Endodermal cell (in vitro differentiated cells): ENCODE measurements at regions not wholly inside any gene's neighbourhood (a gene's known extent, or its start where the extent isn't known, plus 50 kb on each side); places are given as distances from the start of the nearest gene placed in this dataset.

Experiments used
- DNase-seq: peaks from one replicate; pipeline ENCODE4 v3.0.0-alpha.2; 2017
- H3K27ac ChIP-seq: 2 replicates; pipeline ENCODE4 v1.5.1; 2013; ENCODE audit warnings: mild to moderate bottlenecking, low read depth, low read length, moderate library complexity
- H3K27me3 ChIP-seq: 2 replicates; pipeline ENCODE4 v1.6.1; 2013; ENCODE audit warnings: mild to moderate bottlenecking, low read length, moderate library complexity; ENCODE audit not compliant: insufficient read depth, control insufficient read depth, poor library complexity, severe bottlenecking
- H3K36me3 ChIP-seq: 2 replicates; pipeline ENCODE4 v1.7.0; 2013; ENCODE audit warnings: mild to moderate bottlenecking, low read length, moderate library complexity; ENCODE audit not compliant: control insufficient read depth, insufficient read depth
- H3K4me1 ChIP-seq: one replicate; pipeline ENCODE4 v1.7.0; 2013; ENCODE audit warnings: low read length; ENCODE audit not compliant: control insufficient read depth, insufficient read depth
- H3K4me3 ChIP-seq: 2 replicates; pipeline ENCODE4 v1.5.1; 2013; ENCODE audit warnings: mild to moderate bottlenecking, low read length, moderate library complexity
- H3K9ac ChIP-seq: 2 replicates; pipeline ENCODE4 v1.6.1; 2013; ENCODE audit warnings: mild to moderate bottlenecking, low read length, moderate library complexity; ENCODE audit not compliant: poor library complexity, severe bottlenecking; ENCODE audit errors: extremely low read depth
- H3K9me3 ChIP-seq: 2 replicates; pipeline ENCODE4 v1.6.1; 2013; ENCODE audit warnings: mild to moderate bottlenecking, low read length, moderate library complexity; ENCODE audit not compliant: control insufficient read depth
- H3K27ac Mint-ChIP-seq: 2 replicates; pipeline ENCODE4 v1.8.0; 2020; ENCODE audit warnings: mixed read lengths
- H3K27me3 Mint-ChIP-seq: 2 replicates; pipeline ENCODE4 v1.8.0; 2021; ENCODE audit warnings: mild to moderate bottlenecking, mixed read lengths; ENCODE audit not compliant: insufficient read depth
- H3K36me3 Mint-ChIP-seq: 2 replicates; pipeline ENCODE4 v1.8.0; 2020; ENCODE audit warnings: low read depth, mixed read lengths
- H3K4me1 Mint-ChIP-seq: 2 replicates; pipeline ENCODE4 v1.8.0; 2020; ENCODE audit warnings: mixed read lengths
- H3K4me3 Mint-ChIP-seq: 2 replicates; pipeline ENCODE4 v1.8.0; 2020; ENCODE audit warnings: mild to moderate bottlenecking, moderate library complexity, mixed read lengths
- H3K9me3 Mint-ChIP-seq: 2 replicates; pipeline ENCODE4 v1.8.0; 2020; ENCODE audit warnings: mild to moderate bottlenecking, mixed read lengths
- WGBS, 2 experiments: methylation state at CpG; one replicate each; pipeline versions ENCODE4 v1.1.5 to v1.1.7; 2013; ENCODE audit warnings: missing lambda C conversion rate in 2 of 2, mixed read lengths in 1 of 2; ENCODE audit not compliant: insufficient coverage in 1 of 2, insufficient read length in 1 of 2; 5-methylcytosine and 5-hydroxymethylcytosine counted together
- TF ChIP-seq, protein P1 (sequence below): fragments of 200-600 bp; sonication (generic); conservative IDR thresholded peaks from 2 replicates; pipeline ENCODE4 v1.5.0; 2021; ENCODE audit warnings: antibody characterized with exemption, mild to moderate bottlenecking

GRCh38 chr7:46742601-46743000, 821.5 kb upstream of the IGFBP3 start:
- TF ChIP-seq, protein P1, sequence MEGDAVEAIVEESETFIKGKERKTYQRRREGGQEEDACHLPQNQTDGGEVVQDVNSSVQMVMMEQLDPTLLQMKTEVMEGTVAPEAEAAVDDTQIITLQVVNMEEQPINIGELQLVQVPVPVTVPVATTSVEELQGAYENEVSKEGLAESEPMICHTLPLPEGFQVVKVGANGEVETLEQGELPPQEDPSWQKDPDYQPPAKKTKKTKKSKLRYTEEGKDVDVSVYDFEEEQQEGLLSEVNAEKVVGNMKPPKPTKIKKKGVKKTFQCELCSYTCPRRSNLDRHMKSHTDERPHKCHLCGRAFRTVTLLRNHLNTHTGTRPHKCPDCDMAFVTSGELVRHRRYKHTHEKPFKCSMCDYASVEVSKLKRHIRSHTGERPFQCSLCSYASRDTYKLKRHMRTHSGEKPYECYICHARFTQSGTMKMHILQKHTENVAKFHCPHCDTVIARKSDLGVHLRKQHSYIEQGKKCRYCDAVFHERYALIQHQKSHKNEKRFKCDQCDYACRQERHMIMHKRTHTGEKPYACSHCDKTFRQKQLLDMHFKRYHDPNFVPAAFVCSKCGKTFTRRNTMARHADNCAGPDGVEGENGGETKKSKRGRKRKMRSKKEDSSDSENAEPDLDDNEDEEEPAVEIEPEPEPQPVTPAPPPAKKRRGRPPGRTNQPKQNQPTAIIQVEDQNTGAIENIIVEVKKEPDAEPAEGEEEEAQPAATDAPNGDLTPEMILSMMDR = no peak
- WGBS, 2 experiments = 89 to 96% methylated on average over 6 of the region's 6 CpGs

GRCh38 chr7:46741938-46742540, 821.0 kb upstream of the IGFBP3 start:
- Mint-ChIP-seq H3K9me3 (no peaks in the 10 kb centered on the region), H3K4me3 (no peak overlapping the region), H3K4me1 (no peaks in the 10 kb centered on the region), H3K27me3 (no peaks in the 10 kb centered on the region), H3K27ac (no peak overlapping the region), H3K36me3 (no peaks in the 10 kb centered on the region)
- no peaks in the 10 kb centered on the region for H3K4me1 ChIP-seq
- H3K9ac ChIP-seq = no peak overlapping the region
- H3K36me3 ChIP-seq = no peaks in the 10 kb centered on the region
- H3K4me3 ChIP-seq = no peak overlapping the region
- WGBS, 2 experiments = 97 to 100% methylated on average over 2 to 4 of the region's 4 CpGs
- DNase-seq = no peak
- no peaks in the 10 kb centered on the region for H3K27me3 ChIP-seq
- H3K27ac ChIP-seq = no peak overlapping the region
- TF ChIP-seq, protein P1 = no peak
- H3K9me3 ChIP-seq = no peaks in the 10 kb centered on the region

More at GRCh38 chr7:46742601-46743000, 821.5 kb upstream of the IGFBP3 start:
- Mint-ChIP-seq H3K27me3 (no peaks in the 10 kb centered on the region), H3K4me3 (no peak overlapping the region), H3K4me1 (no peaks in the 10 kb centered on the region), H3K27ac (no peak overlapping the region), H3K36me3 (no peaks in the 10 kb centered on the region), H3K9me3 (no peaks in the 10 kb centered on the region)
- H3K9me3 ChIP-seq = no peaks in the 10 kb centered on the region
- H3K9ac ChIP-seq = no peak overlapping the region
- DNase-seq = no peak
- no peaks in the 10 kb centered on the region for H3K36me3 ChIP-seq
- H3K27ac ChIP-seq = no peak overlapping the region
- H3K4me1 ChIP-seq = no peaks in the 10 kb centered on the region
- no peak overlapping the region for H3K4me3 ChIP-seq
- no peaks in the 10 kb centered on the region for H3K27me3 ChIP-seq

DNA sequence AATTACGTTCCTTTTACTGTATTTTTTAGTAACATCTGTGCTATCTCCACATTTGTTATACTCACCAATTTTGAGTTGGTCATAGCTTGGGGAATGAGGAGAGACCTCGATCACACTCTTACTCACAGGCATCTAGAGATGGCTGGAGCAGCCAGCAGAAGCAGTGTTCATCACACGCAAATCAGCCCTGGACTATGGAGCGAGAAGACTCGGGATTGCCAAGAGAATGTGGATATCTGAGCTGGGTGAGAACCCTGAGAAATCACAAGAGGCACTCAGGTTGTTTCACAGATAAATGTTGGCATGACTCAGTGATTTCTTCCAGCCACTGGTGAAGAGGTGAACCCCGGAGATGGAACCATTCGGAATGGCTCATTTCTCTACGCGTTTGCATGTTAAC, 820.1 kb upstream of the IGFBP3 start:
- Mint-ChIP-seq H3K4me1 (no peaks in the 10 kb centered on the region), H3K27ac (no peak overlapping the region), H3K4me3 (no peak overlapping the region), H3K27me3 (no peaks in the 10 kb centered on the region), H3K36me3 (no peaks in the 10 kb centered on the region), H3K9me3 (no peaks in the 10 kb centered on the region)
- 94 to 98% methylated on average over 8 to 9 of the region's 9 CpGs for WGBS, 2 experiments
- H3K9me3 ChIP-seq = no peaks in the 10 kb centered on the region
- no peaks in the 10 kb centered on the region for H3K4me1 ChIP-seq
- no peak overlapping the region for H3K27ac ChIP-seq
- DNase-seq = no peak
- TF ChIP-seq, protein P1 = no peak
- H3K27me3 ChIP-seq = no peaks in the 10 kb centered on the region
- H3K4me3 ChIP-seq = no peak overlapping the region
- H3K36me3 ChIP-seq = no peaks in the 10 kb centered on the region
- no peak overlapping the region for H3K9ac ChIP-seq
